Panc1 (cell line): ENCODE measurements at regions not wholly inside any gene's neighbourhood (a gene's known extent, or its start where the extent isn't known, plus 50 kb on each side); places are given as distances from the start of the nearest gene placed in this dataset.

Source experiments
- TF ChIP-seq, protein P1 (sequence below): fragments of 450-650 bp; IDR thresholded peaks from 2 replicates; pipeline ENCODE4 v1.5.1; 2017; ENCODE audit warnings: mild to moderate bottlenecking
- TF ChIP-seq, protein P2 (sequence below), 2 experiments: IDR thresholded peaks; 2 replicates each; pipeline ENCODE4 v1.6.1; 2011 to 2012; ENCODE audit warnings: low read depth in 2 of 2, control low read depth in 1 of 2, low read length in 1 of 2, mild to moderate bottlenecking in 1 of 2, moderate library complexity in 1 of 2; ENCODE audit not compliant: insufficient read depth in 1 of 2

- TF ChIP-seq, protein P1, sequence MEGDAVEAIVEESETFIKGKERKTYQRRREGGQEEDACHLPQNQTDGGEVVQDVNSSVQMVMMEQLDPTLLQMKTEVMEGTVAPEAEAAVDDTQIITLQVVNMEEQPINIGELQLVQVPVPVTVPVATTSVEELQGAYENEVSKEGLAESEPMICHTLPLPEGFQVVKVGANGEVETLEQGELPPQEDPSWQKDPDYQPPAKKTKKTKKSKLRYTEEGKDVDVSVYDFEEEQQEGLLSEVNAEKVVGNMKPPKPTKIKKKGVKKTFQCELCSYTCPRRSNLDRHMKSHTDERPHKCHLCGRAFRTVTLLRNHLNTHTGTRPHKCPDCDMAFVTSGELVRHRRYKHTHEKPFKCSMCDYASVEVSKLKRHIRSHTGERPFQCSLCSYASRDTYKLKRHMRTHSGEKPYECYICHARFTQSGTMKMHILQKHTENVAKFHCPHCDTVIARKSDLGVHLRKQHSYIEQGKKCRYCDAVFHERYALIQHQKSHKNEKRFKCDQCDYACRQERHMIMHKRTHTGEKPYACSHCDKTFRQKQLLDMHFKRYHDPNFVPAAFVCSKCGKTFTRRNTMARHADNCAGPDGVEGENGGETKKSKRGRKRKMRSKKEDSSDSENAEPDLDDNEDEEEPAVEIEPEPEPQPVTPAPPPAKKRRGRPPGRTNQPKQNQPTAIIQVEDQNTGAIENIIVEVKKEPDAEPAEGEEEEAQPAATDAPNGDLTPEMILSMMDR = no peak
- TF ChIP-seq, protein P2, sequence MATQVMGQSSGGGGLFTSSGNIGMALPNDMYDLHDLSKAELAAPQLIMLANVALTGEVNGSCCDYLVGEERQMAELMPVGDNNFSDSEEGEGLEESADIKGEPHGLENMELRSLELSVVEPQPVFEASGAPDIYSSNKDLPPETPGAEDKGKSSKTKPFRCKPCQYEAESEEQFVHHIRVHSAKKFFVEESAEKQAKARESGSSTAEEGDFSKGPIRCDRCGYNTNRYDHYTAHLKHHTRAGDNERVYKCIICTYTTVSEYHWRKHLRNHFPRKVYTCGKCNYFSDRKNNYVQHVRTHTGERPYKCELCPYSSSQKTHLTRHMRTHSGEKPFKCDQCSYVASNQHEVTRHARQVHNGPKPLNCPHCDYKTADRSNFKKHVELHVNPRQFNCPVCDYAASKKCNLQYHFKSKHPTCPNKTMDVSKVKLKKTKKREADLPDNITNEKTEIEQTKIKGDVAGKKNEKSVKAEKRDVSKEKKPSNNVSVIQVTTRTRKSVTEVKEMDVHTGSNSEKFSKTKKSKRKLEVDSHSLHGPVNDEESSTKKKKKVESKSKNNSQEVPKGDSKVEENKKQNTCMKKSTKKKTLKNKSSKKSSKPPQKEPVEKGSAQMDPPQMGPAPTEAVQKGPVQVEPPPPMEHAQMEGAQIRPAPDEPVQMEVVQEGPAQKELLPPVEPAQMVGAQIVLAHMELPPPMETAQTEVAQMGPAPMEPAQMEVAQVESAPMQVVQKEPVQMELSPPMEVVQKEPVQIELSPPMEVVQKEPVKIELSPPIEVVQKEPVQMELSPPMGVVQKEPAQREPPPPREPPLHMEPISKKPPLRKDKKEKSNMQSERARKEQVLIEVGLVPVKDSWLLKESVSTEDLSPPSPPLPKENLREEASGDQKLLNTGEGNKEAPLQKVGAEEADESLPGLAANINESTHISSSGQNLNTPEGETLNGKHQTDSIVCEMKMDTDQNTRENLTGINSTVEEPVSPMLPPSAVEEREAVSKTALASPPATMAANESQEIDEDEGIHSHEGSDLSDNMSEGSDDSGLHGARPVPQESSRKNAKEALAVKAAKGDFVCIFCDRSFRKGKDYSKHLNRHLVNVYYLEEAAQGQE (IDR thresholded peaks at IDR 0.05; ENCODE audit: insufficient read depth in 1 of 2, low read depth in 2 of 2, low read length in 1 of 2) = no peak
Measured at GRCh38 chr6:91142154-91142553, 555.3 kb upstream of the MAP3K7 start.
